Endothelial cell of umbilical vein (primary cell): ENCODE measurements at regions not wholly inside any gene's neighbourhood (a gene's known extent, or its start where the extent isn't known, plus 50 kb on each side); places are given as distances from the start of the nearest gene placed in this dataset.
A peak's percentile ranks its signal among the peaks of the same experiment; 100 is the strongest.

ENCODE experiments used
- BruUV-seq: library from RNA; stranded (reverse); fragments of 400-500 nt; replicated peaks from 2 replicates; lab custom pipeline; 2021; lab: Mats Ljungman, UMichigan
- CTCF ChIA-PET: fragments of 300-600, 350-600 bp; sonication (Branson Sonifier 250); formaldehyde crosslinking; loops from one replicate; lab custom pipeline; 2021; ENCODE audit warnings: antibody characterized with exemption, inconsistent platforms; lab: Charles Lee
- POLR2A ChIA-PET: fragments of 300-600, 350-600 bp; sonication (Branson Sonifier 250); formaldehyde crosslinking; loops from one replicate; lab custom pipeline; 2021; ENCODE audit warnings: antibody characterized with exemption, inconsistent platforms; lab: Charles Lee
- DNase-seq: peaks from one replicate; pipeline ENCODE4 v3.0.0-alpha.2; 2011; ENCODE audit warnings: low read depth, low spot score
- FAIRE-seq: peaks from 2 replicates; lab custom pipeline; 2011; peaks lifted over from hg19 to GRCh38; lab: Jason Lieb, UNC
- H2AFZ ChIP-seq: 2 replicates; pipeline ENCODE4 v1.6.0; 2012; ENCODE audit warnings: low read depth, low read length, control low read depth, inconsistent platforms
- H3K27ac ChIP-seq: 2 replicates; pipeline ENCODE4 v1.5.1; 2011; ENCODE audit warnings: low read depth, mild to moderate bottlenecking, control low read depth, low read length, moderate library complexity; ENCODE audit not compliant: insufficient read depth
- H3K27me3 ChIP-seq, 2 experiments: 2 replicates each; pipeline versions ENCODE4 v1.6.0 to v1.6.1; 2011; ENCODE audit warnings: low read length in 2 of 2, mixed read lengths in 1 of 2; ENCODE audit not compliant: control insufficient read depth in 2 of 2, insufficient read depth in 2 of 2
- H3K36me3 ChIP-seq, 2 experiments: 2 replicates in 1 of 2; 3 replicates in 1 of 2; pipeline ENCODE4 v1.5.1; 2011; ENCODE audit warnings: low read length in 2 of 2, mild to moderate bottlenecking in 1 of 2, moderate library complexity in 1 of 2; ENCODE audit not compliant: control insufficient read depth in 2 of 2, insufficient read depth in 2 of 2; ENCODE audit errors: extremely low read depth in 1 of 2
- H3K4me1 ChIP-seq: 3 replicates; pipeline ENCODE4 v1.5.1; 2011; ENCODE audit warnings: mild to moderate bottlenecking, low read length; ENCODE audit not compliant: control insufficient read depth, insufficient read depth; ENCODE audit errors: extremely low read depth
- H3K4me2 ChIP-seq: 2 replicates; pipeline ENCODE4 v1.6.1; 2011; ENCODE audit warnings: low read length, control low read depth, mixed read lengths; ENCODE audit not compliant: insufficient read depth
- H3K4me3 ChIP-seq, 3 experiments: fragments of 200-600 bp in 1 of 3; sonication (generic), shearing (Covaris generic) in 1 of 3; replicated peaks in 1 of 3; 2 replicates each; pipeline ENCODE4 v1.5.1; 2011 to 2016; ENCODE audit warnings: control low read depth in 3 of 3, low read length in 3 of 3, mild to moderate bottlenecking in 2 of 3, inconsistent platforms in 1 of 3, low read depth in 1 of 3, moderate library complexity in 1 of 3; ENCODE audit not compliant: insufficient read depth in 1 of 3
- H3K79me2 ChIP-seq: 2 replicates; pipeline ENCODE4 v1.6.0; 2012; ENCODE audit warnings: low read length, inconsistent platforms; ENCODE audit not compliant: control insufficient read depth, insufficient read depth
- H3K9ac ChIP-seq: replicated peaks from 2 replicates; pipeline ENCODE3; 2011; ENCODE audit warnings: low read length, control low read depth; ENCODE audit not compliant: insufficient read depth; ENCODE audit errors: extremely low read depth
- H3K9me1 ChIP-seq: replicated peaks from 3 replicates; pipeline ENCODE4 v1.6.0; 2011; ENCODE audit warnings: mild to moderate bottlenecking, low read length; ENCODE audit not compliant: control insufficient read depth, insufficient read depth; ENCODE audit errors: extremely low read depth
- H3K9me3 ChIP-seq: replicated peaks from 2 replicates; pipeline ENCODE4 v1.5.1; 2012; ENCODE audit warnings: low read length, inconsistent platforms; ENCODE audit not compliant: control insufficient read depth, insufficient read depth
- H4K20me1 ChIP-seq: replicated peaks from 2 replicates; pipeline ENCODE3; 2011; ENCODE audit warnings: mild to moderate bottlenecking, low read length; ENCODE audit not compliant: control insufficient read depth, insufficient read depth; ENCODE audit errors: extremely low read depth
- EZH2 ChIP-seq: IDR thresholded peaks from 2 replicates; pipeline ENCODE4 v1.6.1; 2012; ENCODE audit warnings: borderline replicate concordance, low read depth, mild to moderate bottlenecking, moderate library complexity, low read length, inconsistent platforms; ENCODE audit not compliant: severe bottlenecking
- FOS ChIP-seq: IDR thresholded peaks from 2 replicates; pipeline ENCODE4 v1.6.1; 2011; ENCODE audit warnings: mild to moderate bottlenecking, low read length, moderate library complexity, borderline replicate concordance; ENCODE audit not compliant: insufficient read depth
- GATA2 ChIP-seq: IDR thresholded peaks from 2 replicates; pipeline ENCODE4 v1.7.0; 2011; ENCODE audit warnings: low read depth, mild to moderate bottlenecking, moderate library complexity, mixed read lengths, low read length; ENCODE audit not compliant: insufficient read length, insufficient read depth
- JUN ChIP-seq: IDR thresholded peaks from 2 replicates; pipeline ENCODE4 v1.6.1; 2011; ENCODE audit warnings: borderline replicate concordance, low read depth; ENCODE audit not compliant: insufficient read length, insufficient read depth
- MYC ChIP-seq: IDR thresholded peaks from one replicate; pipeline ENCODE4 v1.6.1; 2011; ENCODE audit warnings: mild to moderate bottlenecking, low read depth, low read length
- POLR2A ChIP-seq: IDR thresholded peaks from 2 replicates; pipeline ENCODE4 v1.6.1; 2012; ENCODE audit warnings: low read depth, mild to moderate bottlenecking, control low read depth, low read length
- POLR2AphosphoS5 ChIP-seq: IDR thresholded peaks from 2 replicates; pipeline ENCODE4 v1.6.1; 2012; ENCODE audit warnings: low read depth, mild to moderate bottlenecking, control low read depth, low read length, moderate library complexity; ENCODE audit not compliant: insufficient read depth
- dilution Hi-C: fragments of 300-500 bp; cut with MboI; formaldehyde crosslinking; loops from one replicate; pipeline ENCODE4 v1.15.0; 2019; ENCODE audit warnings: low sequenced_read_pairs; ENCODE audit not compliant: extremely low pct_ligation_motif_present
- intact Hi-C: fragments of 100-400 bp; cut with micrococcal nuclease; formaldehyde crosslinking; loops from one replicate; pipeline ENCODE4 v1.10.0; 2022
- TF ChIP-seq, protein P1 (sequence below), 2 donors: IDR thresholded peaks; 1 replicate in 1 of 2; 2 replicates in 1 of 2; pipeline ENCODE4 v1.5.1; 2011; ENCODE audit warnings: low read length in 2 of 2, mild to moderate bottlenecking in 2 of 2, moderate library complexity in 2 of 2, control low read depth in 1 of 2, inconsistent platforms in 1 of 2, low read depth in 1 of 2; ENCODE audit not compliant: insufficient read depth in 1 of 2; ENCODE audit errors: extremely low read depth in 1 of 2
- TF ChIP-seq, protein P2 (sequence below): IDR thresholded peaks from 2 replicates; pipeline ENCODE4 v1.6.1; 2011; ENCODE audit not compliant: insufficient read depth, insufficient read length

DNA sequence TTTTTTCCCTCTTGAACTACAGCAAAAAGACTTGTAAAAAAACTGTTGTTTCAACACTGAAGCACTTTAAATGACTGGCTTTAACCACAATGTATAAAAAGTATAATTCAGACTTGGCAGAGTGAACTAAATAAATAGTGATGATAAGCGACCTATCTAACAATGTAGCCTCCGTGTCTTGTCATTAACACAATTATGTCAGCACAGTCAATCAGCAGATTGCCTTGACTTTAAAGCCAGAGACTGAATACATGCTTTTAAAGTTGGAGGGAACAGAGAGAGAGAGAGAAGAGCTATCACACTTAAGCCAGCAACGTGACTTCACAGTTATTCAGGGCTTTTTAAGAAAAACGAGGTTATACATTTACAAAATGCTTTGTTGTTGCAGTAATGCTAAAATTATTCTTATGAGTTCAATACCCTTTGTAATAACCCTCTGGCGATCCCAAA is 378.1 kb downstream of the LMO4 start:
- H4K20me1 ChIP-seq, result no peaks in the 10 kb centered on the region
- no peak overlapping the region for H3K4me2 ChIP-seq
- POLR2A ChIA-PET, result no interaction called here
- dilution Hi-C loops, result no loop called here
- H3K27ac ChIP-seq, result no peak overlapping the region
- no peaks in the 10 kb centered on the region for H3K79me2 ChIP-seq
- H3K27me3 ChIP-seq, result no peaks in the 10 kb centered on the region
- no peak overlapping the region for H3K9ac ChIP-seq
- no peak overlapping the region for H3K4me3 ChIP-seq
- no TSS peak for BruUV-seq
- no peak for TF ChIP-seq POLR2AphosphoS5
- TF ChIP-seq, protein P1, sequence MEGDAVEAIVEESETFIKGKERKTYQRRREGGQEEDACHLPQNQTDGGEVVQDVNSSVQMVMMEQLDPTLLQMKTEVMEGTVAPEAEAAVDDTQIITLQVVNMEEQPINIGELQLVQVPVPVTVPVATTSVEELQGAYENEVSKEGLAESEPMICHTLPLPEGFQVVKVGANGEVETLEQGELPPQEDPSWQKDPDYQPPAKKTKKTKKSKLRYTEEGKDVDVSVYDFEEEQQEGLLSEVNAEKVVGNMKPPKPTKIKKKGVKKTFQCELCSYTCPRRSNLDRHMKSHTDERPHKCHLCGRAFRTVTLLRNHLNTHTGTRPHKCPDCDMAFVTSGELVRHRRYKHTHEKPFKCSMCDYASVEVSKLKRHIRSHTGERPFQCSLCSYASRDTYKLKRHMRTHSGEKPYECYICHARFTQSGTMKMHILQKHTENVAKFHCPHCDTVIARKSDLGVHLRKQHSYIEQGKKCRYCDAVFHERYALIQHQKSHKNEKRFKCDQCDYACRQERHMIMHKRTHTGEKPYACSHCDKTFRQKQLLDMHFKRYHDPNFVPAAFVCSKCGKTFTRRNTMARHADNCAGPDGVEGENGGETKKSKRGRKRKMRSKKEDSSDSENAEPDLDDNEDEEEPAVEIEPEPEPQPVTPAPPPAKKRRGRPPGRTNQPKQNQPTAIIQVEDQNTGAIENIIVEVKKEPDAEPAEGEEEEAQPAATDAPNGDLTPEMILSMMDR (IDR thresholded peaks at IDR 0.05; ENCODE audit: extremely low read depth in 1 of 2, insufficient read depth in 1 of 2, low read depth in 1 of 2, low read length in 2 of 2), result no peak
- no peak for TF ChIP-seq JUN
- TF ChIP-seq, protein P2, sequence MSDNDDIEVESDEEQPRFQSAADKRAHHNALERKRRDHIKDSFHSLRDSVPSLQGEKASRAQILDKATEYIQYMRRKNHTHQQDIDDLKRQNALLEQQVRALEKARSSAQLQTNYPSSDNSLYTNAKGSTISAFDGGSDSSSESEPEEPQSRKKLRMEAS, result no peak
- TF ChIP-seq MYC, result no peak
- DNase-seq, result no peak
- no peak overlapping the region for H2AFZ ChIP-seq
- FAIRE-seq, result no peak
- no peaks in the 10 kb centered on the region for H3K9me3 ChIP-seq
- H3K4me1 ChIP-seq, result no peaks in the 10 kb centered on the region
- intact Hi-C loops, result no loop called here
- CTCF ChIA-PET, result no interaction called here
- no peaks in the 10 kb centered on the region for H3K9me1 ChIP-seq
- H3K36me3 ChIP-seq, result no peaks in the 10 kb centered on the region

DNA sequence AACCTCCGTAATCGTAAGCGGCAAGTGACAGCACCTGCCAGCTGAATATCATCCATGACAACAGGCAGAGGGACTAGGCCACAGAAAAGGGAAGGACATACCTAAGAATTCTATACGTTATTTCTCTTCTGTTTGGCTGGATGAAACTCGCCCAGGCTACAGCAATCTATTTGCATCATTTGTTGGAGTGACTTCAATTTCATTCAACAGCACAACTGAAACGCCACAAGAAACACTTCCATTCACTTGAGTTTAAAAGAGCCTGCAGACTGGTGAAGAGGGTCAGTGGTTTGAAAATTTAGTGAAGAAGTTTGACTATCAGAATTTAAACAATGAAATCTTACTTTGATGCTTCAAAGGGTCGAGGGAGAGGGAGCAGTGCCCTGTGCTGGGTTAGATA is 378.7 kb downstream of the LMO4 start:
- Histone ChIP-seq H3K4me3 (no peak overlapping the region), H3K27ac (no peak overlapping the region), H4K20me1 (no peaks in the 10 kb centered on the region), H3K36me3 (no peaks in the 10 kb centered on the region), H3K79me2 (no peaks in the 10 kb centered on the region), H3K9ac (no peak overlapping the region), H3K9me1 (no peaks in the 10 kb centered on the region), H3K4me1 (no peaks in the 10 kb centered on the region), H2AFZ (no peak overlapping the region), H3K4me2 (no peak overlapping the region), H3K27me3 (no peaks in the 10 kb centered on the region), H3K9me3 (no peaks in the 10 kb centered on the region)
- CTCF ChIA-PET, result no interaction called here
- FAIRE-seq, result peak; percentile 24
- POLR2A ChIA-PET, result no interaction called here
- TF ChIP-seq, protein P1 (IDR thresholded peaks at IDR 0.05; ENCODE audit: extremely low read depth in 1 of 2, insufficient read depth in 1 of 2, low read depth in 1 of 2, low read length in 2 of 2), result no peak
- TF ChIP-seq, protein P2, result no peak
- no peak for TF ChIP-seq POLR2A
- TF ChIP-seq EZH2, result no peak
- no peak for TF ChIP-seq GATA2
- no peak for TF ChIP-seq JUN
- no peak for TF ChIP-seq FOS
- dilution Hi-C loops (no loop called here), intact Hi-C loops (no loop called here)
- no peak for DNase-seq
- no TSS peak for BruUV-seq
